HEK293T (cell line): ENCODE measurements at regions not wholly inside any gene's neighbourhood (a gene's known extent, or its start where the extent isn't known, plus 50 kb on each side); places are given as distances from the start of the nearest gene placed in this dataset.

Experiments used
- ARNT ChIP-seq: fragments of 450-650 bp; IDR thresholded peaks from 2 replicates; pipeline ENCODE4 v1.6.1; 2017; ENCODE audit warnings: mild to moderate bottlenecking
- BHLHE40 ChIP-seq: fragments of 450-650 bp; IDR thresholded peaks from 2 replicates; pipeline ENCODE4 v1.6.1; 2016; ENCODE audit warnings: mild to moderate bottlenecking, moderate library complexity, borderline replicate concordance
- FOXM1 ChIP-seq: fragments of 450-650 bp; IDR thresholded peaks from 2 replicates; pipeline ENCODE4 v1.6.1; 2017; ENCODE audit warnings: mild to moderate bottlenecking, borderline replicate concordance
- HDGF ChIP-seq: fragments of 450-650 bp; IDR thresholded peaks from 2 replicates; pipeline ENCODE4 v1.6.1; 2017; ENCODE audit warnings: antibody characterized with exemption, borderline replicate concordance
- NFRKB ChIP-seq: fragments of 450-650 bp; IDR thresholded peaks from 2 replicates; pipeline ENCODE4 v1.6.1; 2016; ENCODE audit warnings: mild to moderate bottlenecking, moderate library complexity
- SP1 ChIP-seq: fragments of 450-650 bp; IDR thresholded peaks from 2 replicates; pipeline ENCODE4 v1.6.1; 2017
- SUZ12 ChIP-seq: fragments of 450-650 bp; IDR thresholded peaks from 2 replicates; pipeline ENCODE4 v1.6.1; 2016; ENCODE audit warnings: mild to moderate bottlenecking
- TF ChIP-seq, protein P1 (sequence below): fragments of 450-650 bp; IDR thresholded peaks from 2 replicates; pipeline ENCODE4 v1.6.1; 2016

GRCh38 chr14:98665007-98665406 is 607.0 kb downstream of the BCL11B start:
- no peak for TF ChIP-seq FOXM1
- TF ChIP-seq NFRKB, result no peak
- no peak for TF ChIP-seq BHLHE40
- TF ChIP-seq SP1, result no peak
- no peak for TF ChIP-seq SUZ12
- TF ChIP-seq HDGF, result no peak
- TF ChIP-seq, protein P1, sequence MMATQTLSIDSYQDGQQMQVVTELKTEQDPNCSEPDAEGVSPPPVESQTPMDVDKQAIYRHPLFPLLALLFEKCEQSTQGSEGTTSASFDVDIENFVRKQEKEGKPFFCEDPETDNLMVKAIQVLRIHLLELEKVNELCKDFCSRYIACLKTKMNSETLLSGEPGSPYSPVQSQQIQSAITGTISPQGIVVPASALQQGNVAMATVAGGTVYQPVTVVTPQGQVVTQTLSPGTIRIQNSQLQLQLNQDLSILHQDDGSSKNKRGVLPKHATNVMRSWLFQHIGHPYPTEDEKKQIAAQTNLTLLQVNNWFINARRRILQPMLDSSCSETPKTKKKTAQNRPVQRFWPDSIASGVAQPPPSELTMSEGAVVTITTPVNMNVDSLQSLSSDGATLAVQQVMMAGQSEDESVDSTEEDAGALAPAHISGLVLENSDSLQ, result no peak
- no peak for TF ChIP-seq ARNT
